ENCODE measurements at regions not wholly inside any gene's neighbourhood (a gene's known extent, or its start where the extent isn't known, plus 50 kb on each side); places are given as distances from the start of the nearest gene placed in this dataset.
"Not testable (repeated sequence)": the region's sequence is repeated elsewhere in the genome, so short reads cannot be mapped to it uniquely, and the experiment has no call there.

DNA sequence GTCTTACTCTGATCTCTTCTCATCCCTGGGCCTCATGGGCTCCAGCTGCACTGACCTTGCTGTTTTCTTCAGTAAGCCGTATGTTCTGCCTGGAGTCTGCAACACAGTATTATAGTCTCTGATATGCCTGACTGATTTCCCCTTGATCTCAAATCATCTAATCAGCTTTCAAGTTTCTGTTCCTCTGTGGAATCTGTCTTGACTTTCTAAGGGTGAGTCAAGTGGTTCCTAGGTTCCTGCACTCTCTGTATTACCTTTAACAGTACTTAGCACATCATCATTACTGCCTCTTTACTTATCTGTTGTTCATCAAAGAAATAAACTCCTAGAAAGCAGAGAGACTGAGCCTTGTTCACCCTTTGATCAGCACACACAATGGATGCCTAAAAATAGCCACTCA, 350.7 kb downstream of the LMO7 start:
- no peak for DNase-seq

DNA sequence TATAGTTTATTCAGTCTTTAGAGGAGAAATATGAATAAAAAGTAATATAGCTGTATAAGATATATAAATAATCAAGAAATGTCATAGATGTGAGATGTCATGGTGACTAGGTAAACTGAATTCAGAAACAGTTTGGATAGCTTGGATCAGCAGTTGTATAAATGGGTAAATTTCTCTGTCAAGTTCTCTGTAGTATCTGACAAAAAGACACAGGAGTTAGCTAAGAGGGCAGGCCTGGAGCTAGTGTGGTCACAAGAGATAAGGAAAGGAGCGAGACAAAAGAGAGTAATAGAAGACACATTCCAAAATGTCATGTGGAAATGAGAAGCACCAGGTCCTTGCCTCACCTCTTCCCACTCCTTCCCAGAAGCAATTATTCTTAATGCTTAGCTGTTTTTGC, 349.0 kb downstream of the LMO7 start:
- DNase-seq, result no peak

- no peak for DNase-seq
Observed at GRCh38 chr13:75978818-75979217, 342.7 kb downstream of the LMO7 start.

DNA sequence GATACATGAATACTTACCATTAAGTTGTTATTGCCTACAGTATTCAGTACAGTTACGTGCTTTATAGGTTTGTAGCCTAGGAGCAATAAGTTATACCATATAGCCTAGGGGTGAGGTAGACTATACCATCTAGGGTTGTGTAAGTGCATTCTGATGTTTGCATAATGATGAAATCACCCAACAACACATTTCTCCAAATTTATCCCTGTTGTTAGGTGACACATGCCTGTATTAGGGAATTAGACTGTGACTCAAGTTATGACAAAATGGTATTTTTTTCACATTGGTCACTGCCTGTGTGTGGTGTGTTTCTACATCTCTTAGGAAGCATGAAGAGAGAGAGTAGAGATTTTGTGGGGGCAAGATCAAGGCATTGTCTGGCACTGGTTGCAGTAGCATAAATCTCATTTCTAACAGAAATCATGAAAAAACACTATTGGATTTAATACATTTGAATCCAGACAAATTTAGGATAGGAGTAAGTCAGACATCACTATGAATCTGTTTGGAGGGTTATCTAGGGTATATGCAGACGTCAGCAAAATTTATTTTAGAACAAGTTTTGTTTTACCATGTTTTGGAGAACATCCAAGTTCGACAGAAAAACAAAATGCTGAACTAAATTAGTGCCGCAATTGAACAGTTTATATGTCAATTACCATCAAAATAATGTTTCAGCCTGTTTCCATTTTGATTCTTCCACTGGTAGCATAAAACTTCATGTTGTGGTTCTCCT, 332.1 kb downstream of the LMO7 start:
- DNase-seq, result no peak

GRCh38 chr13:75963302-75963701, 327.2 kb downstream of the LMO7 start:
- no peak for DNase-seq

DNA sequence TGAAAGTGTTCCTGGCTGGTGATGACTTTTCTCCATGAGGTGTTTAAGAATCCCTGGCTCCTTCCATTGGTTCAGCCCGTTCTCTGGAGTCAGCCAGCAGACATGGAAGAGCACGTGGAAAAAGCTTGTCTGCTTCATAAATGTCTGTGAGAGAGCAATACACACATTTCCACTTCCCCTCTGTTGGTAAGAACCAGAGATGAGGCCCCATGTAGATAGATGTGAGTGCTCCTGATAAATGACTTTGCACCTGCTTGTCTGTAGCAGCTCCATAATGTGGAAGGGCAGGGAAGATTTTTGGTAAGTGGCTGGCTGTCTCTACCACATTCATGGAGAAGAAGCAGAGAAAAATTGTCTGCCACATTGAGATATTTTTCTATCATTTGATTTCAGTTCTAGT, 325.8 kb downstream of the LMO7 start:
- no peak for DNase-seq

DNA sequence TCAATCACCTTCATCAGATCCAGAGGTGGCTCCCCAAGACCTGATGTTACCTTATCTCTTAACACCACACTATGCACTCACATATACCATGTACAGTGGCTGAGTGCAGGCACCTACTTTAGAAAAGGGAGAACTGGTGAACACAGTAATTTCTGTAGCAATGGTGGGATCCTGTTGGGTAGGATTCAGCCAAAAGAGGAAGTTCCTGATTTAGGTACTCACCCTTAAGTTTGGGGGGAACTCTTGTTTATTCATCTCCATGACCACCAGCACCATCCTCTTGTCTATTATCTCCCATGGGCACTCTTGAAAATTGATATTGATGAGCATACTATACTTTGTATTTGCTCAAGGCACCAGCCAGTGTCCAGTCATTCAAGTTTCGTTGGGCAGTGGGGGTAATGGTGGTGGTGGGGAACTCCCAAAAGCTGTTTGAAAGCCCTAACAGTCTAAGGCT, 324.4 kb downstream of the LMO7 start:
- DNase-seq, result no peak

- no peak for DNase-seq
Observed at GRCh38 chr13:75959861-75960481, 323.8 kb downstream of the LMO7 start.

DNA sequence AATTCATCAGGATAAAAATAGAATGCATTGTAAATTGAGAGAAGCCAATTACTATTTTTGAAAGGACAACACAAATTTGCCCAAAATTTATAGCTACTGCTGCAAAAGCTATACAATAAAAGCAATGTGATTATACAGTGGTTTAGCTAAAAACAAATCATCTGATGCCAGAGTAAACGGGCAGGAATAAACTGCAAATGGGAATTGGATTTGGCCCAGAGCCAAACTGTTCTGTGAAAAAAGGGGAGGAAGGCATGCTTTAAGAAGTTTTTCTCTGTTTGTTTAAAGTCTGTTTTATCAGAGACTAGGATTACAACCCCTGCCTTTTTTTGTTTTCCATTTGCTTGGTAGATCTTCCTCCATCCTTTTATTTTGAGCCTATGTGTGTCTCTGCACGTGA, 317.5 kb downstream of the LMO7 start:
- not testable (repeated sequence) for DNase-seq

DNA sequence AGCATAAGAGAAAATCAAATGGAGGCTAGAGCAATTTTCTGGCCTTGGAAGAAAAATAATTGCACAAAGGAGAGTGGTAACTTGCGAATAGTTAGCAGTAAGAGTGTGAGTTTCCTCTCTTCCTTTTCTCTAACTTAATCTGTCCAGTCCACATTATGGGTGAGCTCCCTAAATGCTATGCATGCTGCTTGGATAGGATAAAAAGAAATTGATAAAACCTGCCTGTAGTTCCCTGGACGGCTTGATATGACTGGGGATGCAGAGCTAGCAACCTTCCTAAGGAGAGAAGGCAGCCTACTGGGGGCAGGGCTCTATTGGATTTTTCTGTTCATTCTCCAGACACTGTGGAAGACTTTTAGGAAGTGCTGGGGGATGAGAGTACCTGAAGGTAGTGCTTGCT, 311.3 kb downstream of the LMO7 start:
- DNase-seq, result no peak

DNA sequence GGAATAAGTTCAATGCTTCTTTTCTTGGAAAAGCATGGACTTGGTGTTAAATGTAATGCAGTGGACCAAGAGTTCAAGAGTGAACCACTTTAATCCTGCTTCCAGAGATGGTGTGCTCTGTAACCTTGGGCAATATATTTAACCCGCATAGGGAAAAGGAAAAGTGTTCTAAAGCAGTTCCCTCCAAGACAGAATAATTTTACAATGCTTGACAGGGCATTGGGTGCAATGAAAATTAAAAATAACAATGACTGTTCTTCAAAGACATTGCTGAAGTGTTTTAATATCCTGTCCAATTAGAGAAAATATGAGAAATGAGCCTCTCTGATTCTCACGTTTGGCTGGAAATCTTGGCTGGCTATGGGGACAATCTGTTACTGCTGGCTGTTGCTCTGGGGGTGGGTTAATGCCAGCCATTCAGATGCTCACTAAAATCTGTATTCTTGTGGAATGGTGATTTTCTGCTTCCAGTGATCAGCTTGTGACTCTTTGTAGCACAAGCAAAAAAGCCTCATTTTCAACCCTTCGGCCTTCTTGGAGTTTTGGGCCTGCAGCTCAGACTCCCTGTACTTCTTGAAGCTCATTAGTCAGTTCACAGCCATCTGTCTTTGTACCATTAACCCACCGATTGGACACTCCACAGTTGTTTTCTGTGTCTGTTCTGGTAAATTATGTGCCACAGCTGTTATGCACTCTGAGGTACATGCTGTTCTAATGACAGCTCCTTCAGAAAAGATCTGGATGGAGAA, 310.6 kb downstream of the LMO7 start:
- DNase-seq, result no peak

- DNase-seq, result no peak
Observed at GRCh38 chr13:75945841-75946482, 309.8 kb downstream of the LMO7 start.

- DNase-seq, result no peak
Observed at GRCh38 chr13:75938811-75939560, 302.9 kb downstream of the LMO7 start.

DNA sequence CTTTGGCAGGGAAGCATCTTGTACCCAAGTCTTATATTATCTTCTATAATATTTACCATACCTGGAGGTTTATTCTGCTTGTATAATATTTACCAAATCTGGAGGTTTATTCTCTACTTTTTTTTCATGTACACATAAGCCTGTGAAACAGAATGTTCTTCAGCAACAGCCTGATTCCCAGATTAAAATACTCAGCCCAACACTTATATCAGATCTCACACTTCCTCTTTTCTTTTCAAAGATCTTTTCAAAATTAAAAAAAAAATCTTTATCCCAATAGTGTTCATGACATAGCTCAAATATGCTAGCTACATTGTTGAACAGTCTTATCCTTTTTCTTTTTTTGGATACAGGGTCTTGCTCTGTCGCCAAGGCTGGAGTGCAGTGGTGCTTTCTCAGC, 300.7 kb downstream of the LMO7 start:
- no peak for DNase-seq

DNA sequence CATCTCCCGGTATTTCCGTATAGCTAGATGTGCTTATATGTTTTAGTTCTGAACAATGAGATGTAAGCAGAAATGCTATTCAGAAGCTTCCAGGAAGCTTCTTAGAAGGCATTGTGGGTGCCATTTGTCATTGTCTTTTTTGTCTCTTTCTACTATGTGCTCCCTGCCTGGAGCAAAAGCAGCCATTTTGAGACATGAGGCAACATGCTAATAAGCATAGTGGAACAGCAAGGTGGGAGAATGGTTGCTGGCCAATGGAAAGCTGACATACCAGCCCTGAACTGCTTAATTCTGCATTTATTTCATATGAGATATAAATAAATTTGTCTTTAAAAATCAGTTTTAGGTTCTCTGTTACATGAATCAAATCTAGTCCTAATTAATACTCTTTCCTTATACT, 299.7 kb downstream of the LMO7 start:
- DNase-seq, result no peak

GRCh38 chr13:75934889-75935288, 298.8 kb downstream of the LMO7 start:
- DNase-seq, result no peak

DNA sequence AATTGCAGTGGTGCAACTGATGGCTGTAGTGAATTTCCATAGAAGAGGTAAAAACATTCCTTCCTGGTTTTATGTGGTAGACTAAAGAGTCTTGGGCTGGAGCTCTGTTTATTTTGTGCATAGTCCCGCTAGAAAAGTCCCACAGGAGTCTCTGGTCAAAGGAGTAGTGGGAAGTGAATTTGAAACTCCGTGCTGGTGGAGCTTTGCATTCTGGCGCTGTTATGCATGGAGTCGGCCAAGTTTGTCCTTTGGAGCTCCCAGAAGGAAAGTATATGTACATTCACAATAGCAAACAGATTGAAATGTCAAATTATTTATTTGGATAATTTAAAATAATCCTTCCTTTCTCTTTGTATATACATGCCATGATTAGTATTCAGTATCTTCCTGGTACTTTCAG, 296.5 kb downstream of the LMO7 start:
- DNase-seq, result no peak

- no peak for DNase-seq
Observed at GRCh38 chr13:75931116-75931515, 295.0 kb downstream of the LMO7 start.

- DNase-seq, result no peak
Observed at GRCh38 chr13:75929076-75929475, 292.9 kb downstream of the LMO7 start.

- DNase-seq, result no peak
Observed at GRCh38 chr13:75927183-75927669, 291.1 kb downstream of the LMO7 start.

- DNase-seq, result no peak
Observed at GRCh38 chr13:75920536-75920935, 284.4 kb downstream of the LMO7 start.

- no peak for DNase-seq
Observed at GRCh38 chr13:75919660-75920199, 283.6 kb downstream of the LMO7 start.
